ENCODE measurements at regions not wholly inside any gene's neighbourhood (a gene's known extent, or its start where the extent isn't known, plus 50 kb on each side); places are given as distances from the start of the nearest gene placed in this dataset.
"Not testable (repeated sequence)": the region's sequence is repeated elsewhere in the genome, so short reads cannot be mapped to it uniquely, and the experiment has no call there.

- CTCF ChIA-PET = no interaction called here
Measured at GRCh38 chr10:57053530-57053929, 692.5 kb upstream of the ZWINT start.

GRCh38 chr10:57049096-57049495 is 688.0 kb upstream of the ZWINT start:
- Mint-ChIP-seq H3K9me3 (ENCODE audit: unreplicated experiment) (no peaks in the 10 kb centered on the region), H3K36me3 (ENCODE audit: insufficient read depth, unreplicated experiment) (no peaks in the 10 kb centered on the region), H3K4me3 (ENCODE audit: unreplicated experiment) (no peak overlapping the region), H3K4me1 (ENCODE audit: insufficient read depth, unreplicated experiment) (no peaks in the 10 kb centered on the region), H3K27me3 (ENCODE audit: insufficient read depth, unreplicated experiment) (no peaks in the 10 kb centered on the region), H3K27ac (ENCODE audit: low read depth, unreplicated experiment) (no peak overlapping the region)
- TF ChIP-seq CTCF (IDR thresholded peaks at IDR 0.05; ENCODE audit: unreplicated experiment) = no peak
- intact Hi-C loops (cut with micrococcal nuclease) = no loop called here
- no TSS peak for BruUV-seq (replicated peaks)
- DNase-seq (ENCODE audit: unreplicated experiment) = no peak
- ChIA-PET POLR2A (no interaction called here), CTCF (no interaction called here)

More at GRCh38 chr10:57053530-57053929, 692.5 kb upstream of the ZWINT start:
- no TSS peak for BruUV-seq (replicated peaks)
- H3K27me3 Mint-ChIP-seq (ENCODE audit: insufficient read depth, unreplicated experiment) = no peaks in the 10 kb centered on the region
- no peak overlapping the region for H3K4me3 Mint-ChIP-seq (ENCODE audit: unreplicated experiment)
- no peak for TF ChIP-seq CTCF (IDR thresholded peaks at IDR 0.05; ENCODE audit: unreplicated experiment)
- intact Hi-C loops (cut with micrococcal nuclease) = no loop called here
- DNase-seq (ENCODE audit: unreplicated experiment) = no peak
- POLR2A ChIA-PET = no interaction called here
- H3K4me1 Mint-ChIP-seq (ENCODE audit: insufficient read depth, unreplicated experiment) = no peaks in the 10 kb centered on the region
- H3K36me3 Mint-ChIP-seq (ENCODE audit: insufficient read depth, unreplicated experiment) = no peaks in the 10 kb centered on the region
- no peak overlapping the region for H3K27ac Mint-ChIP-seq (ENCODE audit: low read depth, unreplicated experiment)
- H3K9me3 Mint-ChIP-seq (ENCODE audit: unreplicated experiment) = no peaks in the 10 kb centered on the region

GRCh38 chr10:57038531-57038930 is 677.5 kb upstream of the ZWINT start:
- TF ChIP-seq CTCF (IDR thresholded peaks at IDR 0.05; ENCODE audit: unreplicated experiment) = no peak

GRCh38 chr10:57035310-57035709 is 674.3 kb upstream of the ZWINT start:
- intact Hi-C loops (cut with micrococcal nuclease) = no loop called here
- ChIA-PET CTCF (no interaction called here), POLR2A (interaction anchor here (0.6 kb wide), 1 partner anchor 24 kb away, joined by 3 read pairs; no protein-coding TSS in a partner anchor)
- no peaks in the 10 kb centered on the region for H3K4me1 Mint-ChIP-seq (ENCODE audit: insufficient read depth, unreplicated experiment)
- H3K27ac Mint-ChIP-seq (ENCODE audit: low read depth, unreplicated experiment) = no peak overlapping the region
- no peaks in the 10 kb centered on the region for H3K36me3 Mint-ChIP-seq (ENCODE audit: insufficient read depth, unreplicated experiment)
- BruUV-seq (replicated peaks) = no TSS peak
- no peak overlapping the region for H3K4me3 Mint-ChIP-seq (ENCODE audit: unreplicated experiment)
- peaks cover 8% of the 10 kb centered on the region for H3K9me3 Mint-ChIP-seq (ENCODE audit: unreplicated experiment)
- DNase-seq (ENCODE audit: unreplicated experiment) = no peak
- no peak for TF ChIP-seq CTCF (IDR thresholded peaks at IDR 0.05; ENCODE audit: unreplicated experiment)
- no peaks in the 10 kb centered on the region for H3K27me3 Mint-ChIP-seq (ENCODE audit: insufficient read depth, unreplicated experiment)

More at GRCh38 chr10:57038531-57038930, 677.5 kb upstream of the ZWINT start:
- intact Hi-C loops (cut with micrococcal nuclease) = no loop called here
- CTCF ChIA-PET = no interaction called here
- Mint-ChIP-seq H3K36me3 (ENCODE audit: insufficient read depth, unreplicated experiment) (no peaks in the 10 kb centered on the region), H3K9me3 (ENCODE audit: unreplicated experiment) (no peaks in the 10 kb centered on the region), H3K4me3 (ENCODE audit: unreplicated experiment) (no peak overlapping the region), H3K4me1 (ENCODE audit: insufficient read depth, unreplicated experiment) (no peaks in the 10 kb centered on the region), H3K27me3 (ENCODE audit: insufficient read depth, unreplicated experiment) (no peaks in the 10 kb centered on the region), H3K27ac (ENCODE audit: low read depth, unreplicated experiment) (no peak overlapping the region)
- BruUV-seq (replicated peaks) = no TSS peak
- no peak for DNase-seq (ENCODE audit: unreplicated experiment)
- POLR2A ChIA-PET = no interaction called here

- H3K36me3 Mint-ChIP-seq (ENCODE audit: insufficient read depth, unreplicated experiment); H3K9me3 Mint-ChIP-seq (ENCODE audit: unreplicated experiment); CTCF ChIA-PET; intact Hi-C loops (cut with micrococcal nuclease); BruUV-seq (replicated peaks); H3K4me1 Mint-ChIP-seq (ENCODE audit: insufficient read depth, unreplicated experiment); H3K27me3 Mint-ChIP-seq (ENCODE audit: insufficient read depth, unreplicated experiment); POLR2A ChIA-PET; DNase-seq (ENCODE audit: unreplicated experiment); H3K4me3 Mint-ChIP-seq (ENCODE audit: unreplicated experiment); H3K27ac Mint-ChIP-seq (ENCODE audit: low read depth, unreplicated experiment): not testable (repeated sequence)
Measured at GRCh38 chr10:57032301-57032700, 671.2 kb upstream of the ZWINT start.

Data from MCF 10A (cell line).